H1 (cell line): ENCODE measurements at regions not wholly inside any gene's neighbourhood (a gene's known extent, or its start where the extent isn't known, plus 50 kb on each side); places are given as distances from the start of the nearest gene placed in this dataset.

Source experiments
- ASH2L ChIP-seq: fragments of 200-600, 300-600 bp; sonication (generic); IDR thresholded peaks from one replicate; pipeline ENCODE4 v1.7.1; 2017; ENCODE audit warnings: low read length
- CTCF ChIP-seq, 3 experiments: IDR thresholded peaks; 1 replicate in 2 of 3; 2 replicates in 1 of 3; pipeline versions ENCODE4 v1.5.1 to v1.6.1; 2011; ENCODE audit warnings: low read length in 3 of 3, mild to moderate bottlenecking in 3 of 3, inconsistent platforms in 2 of 3, low read depth in 1 of 3, moderate library complexity in 1 of 3; ENCODE audit not compliant: insufficient read depth in 1 of 3; ENCODE audit errors: control extremely low read depth in 1 of 3
- MAFK ChIP-seq: IDR thresholded peaks from 2 replicates; pipeline ENCODE4 v1.6.1; 2012; ENCODE audit warnings: low read depth, mild to moderate bottlenecking, improper control_type of control experiment, low read length

DNA sequence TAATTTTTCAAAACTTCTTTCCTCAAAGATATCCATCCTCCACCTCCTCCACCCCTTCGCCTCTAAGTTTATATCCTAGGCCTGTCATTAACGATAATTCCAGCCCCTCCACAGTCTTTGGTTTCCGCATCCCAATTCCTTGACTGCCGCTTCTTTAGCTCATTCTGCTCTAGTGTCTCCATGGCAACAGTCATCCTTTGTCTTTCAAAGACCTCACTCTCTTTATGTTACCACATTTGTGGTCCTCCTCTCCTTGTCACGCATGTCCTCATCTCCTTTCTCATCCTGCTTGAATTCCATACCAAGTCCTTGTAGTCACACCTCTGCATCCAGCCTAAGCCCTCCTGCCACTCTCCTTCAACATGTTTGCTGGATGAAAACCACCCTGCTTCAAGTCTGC is 511.2 kb upstream of the KLF6 start (continued):
- TF ChIP-seq CTCF (IDR thresholded peaks at IDR 0.05; ENCODE audit: control extremely low read depth in 1 of 3, insufficient read depth in 1 of 3, low read depth in 1 of 3, low read length in 3 of 3) (no peak), MAFK (no peak), ASH2L (no peak)
